ENCODE measurements at regions not wholly inside any gene's neighbourhood (a gene's known extent, or its start where the extent isn't known, plus 50 kb on each side); places are given as distances from the start of the nearest gene placed in this dataset.

GRCh38 chr6:91464201-91464600 lies 877.3 kb upstream of the MAP3K7 start:
- TF ChIP-seq, protein P1, sequence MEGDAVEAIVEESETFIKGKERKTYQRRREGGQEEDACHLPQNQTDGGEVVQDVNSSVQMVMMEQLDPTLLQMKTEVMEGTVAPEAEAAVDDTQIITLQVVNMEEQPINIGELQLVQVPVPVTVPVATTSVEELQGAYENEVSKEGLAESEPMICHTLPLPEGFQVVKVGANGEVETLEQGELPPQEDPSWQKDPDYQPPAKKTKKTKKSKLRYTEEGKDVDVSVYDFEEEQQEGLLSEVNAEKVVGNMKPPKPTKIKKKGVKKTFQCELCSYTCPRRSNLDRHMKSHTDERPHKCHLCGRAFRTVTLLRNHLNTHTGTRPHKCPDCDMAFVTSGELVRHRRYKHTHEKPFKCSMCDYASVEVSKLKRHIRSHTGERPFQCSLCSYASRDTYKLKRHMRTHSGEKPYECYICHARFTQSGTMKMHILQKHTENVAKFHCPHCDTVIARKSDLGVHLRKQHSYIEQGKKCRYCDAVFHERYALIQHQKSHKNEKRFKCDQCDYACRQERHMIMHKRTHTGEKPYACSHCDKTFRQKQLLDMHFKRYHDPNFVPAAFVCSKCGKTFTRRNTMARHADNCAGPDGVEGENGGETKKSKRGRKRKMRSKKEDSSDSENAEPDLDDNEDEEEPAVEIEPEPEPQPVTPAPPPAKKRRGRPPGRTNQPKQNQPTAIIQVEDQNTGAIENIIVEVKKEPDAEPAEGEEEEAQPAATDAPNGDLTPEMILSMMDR (IDR thresholded peaks at IDR 0.05; ENCODE audit: low read length), result no peak
- no peak for TF ChIP-seq EZH2 (optimal IDR thresholded peaks at IDR 0.05; ENCODE audit: low read depth, low read length)

Data from MM.1S (cell line).